ENCODE measurements at regions not wholly inside any gene's neighbourhood (a gene's known extent, or its start where the extent isn't known, plus 50 kb on each side); places are given as distances from the start of the nearest gene placed in this dataset.

DNA sequence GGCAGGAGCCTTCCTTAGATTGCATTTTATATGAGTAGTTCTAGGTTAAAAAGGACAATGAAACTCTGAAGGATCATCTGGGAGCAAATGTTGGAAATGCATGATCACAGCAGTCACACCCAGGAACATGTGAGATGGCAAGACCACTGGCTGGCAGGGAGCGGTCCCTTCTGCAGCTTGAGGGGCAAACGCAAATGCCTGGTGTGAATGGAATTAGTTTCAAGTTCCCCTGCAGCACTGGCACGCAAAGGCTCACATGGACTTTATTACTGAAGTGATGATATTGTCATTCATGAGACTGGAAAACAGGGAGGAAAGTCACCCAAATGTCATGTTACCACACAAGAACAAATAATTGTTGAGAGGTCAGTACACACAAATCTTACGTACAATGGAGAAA lies 223.3 kb downstream of the FBXO15 start:
- Histone ChIP-seq H2BK5ac (ENCODE audit: low read depth, low read length, poor library complexity) (no peak overlapping the region), H4K8ac (ENCODE audit: low read depth, low read length) (no peak overlapping the region), H3K18ac (ENCODE audit: low read length) (no peak overlapping the region), H3K23ac (ENCODE audit: low read length) (no peak overlapping the region), H3K4me3 (ENCODE audit: low read depth, low read length) (no peak overlapping the region), H3K4me2 (ENCODE audit: low read length) (no peak overlapping the region), H3K27me3 (ENCODE audit: insufficient read depth, low read length) (no peaks in the 10 kb centered on the region), H4K91ac (ENCODE audit: low read depth, low read length) (no peak overlapping the region), H3K79me1 (ENCODE audit: low read length) (no peaks in the 10 kb centered on the region), H2BK12ac (ENCODE audit: low read length) (no peak overlapping the region), H3K9ac (ENCODE audit: low read length) (no peak overlapping the region), H3K9me3 (ENCODE audit: insufficient read depth, low read depth, low read length) (no peaks in the 10 kb centered on the region), H2BK120ac (ENCODE audit: insufficient read depth, low read length, poor library complexity) (no peak overlapping the region), H2AFZ (ENCODE audit: insufficient read depth, low read length, poor library complexity) (no peak overlapping the region), H3K14ac (ENCODE audit: low read length) (no peak overlapping the region), H3K4ac (ENCODE audit: low read depth, low read length) (no peak overlapping the region), H3K4me1 (ENCODE audit: control insufficient read depth in 1 of 2, insufficient read depth in 2 of 2, low read length in 2 of 2) (no peaks in the 10 kb centered on the region), H3K36me3 (ENCODE audit: control insufficient read depth in 1 of 2, insufficient read depth in 2 of 2, low read length in 2 of 2) (no peaks in the 10 kb centered on the region), H4K12ac (ENCODE audit: low read depth, low read length) (no peak overlapping the region), H3K27ac (ENCODE audit: low read depth, low read length) (no peak overlapping the region), H3K79me2 (ENCODE audit: control insufficient read depth, insufficient read depth, low read length, poor library complexity) (no peaks in the 10 kb centered on the region), H2AK5ac (ENCODE audit: low read length) (no peak overlapping the region)
- no peak for DNase-seq
- no CpG with 5 or more reads among the region's 4 CpGs for WGBS (ENCODE audit: extremely low coverage, insufficient coverage, insufficient read length)

DNA sequence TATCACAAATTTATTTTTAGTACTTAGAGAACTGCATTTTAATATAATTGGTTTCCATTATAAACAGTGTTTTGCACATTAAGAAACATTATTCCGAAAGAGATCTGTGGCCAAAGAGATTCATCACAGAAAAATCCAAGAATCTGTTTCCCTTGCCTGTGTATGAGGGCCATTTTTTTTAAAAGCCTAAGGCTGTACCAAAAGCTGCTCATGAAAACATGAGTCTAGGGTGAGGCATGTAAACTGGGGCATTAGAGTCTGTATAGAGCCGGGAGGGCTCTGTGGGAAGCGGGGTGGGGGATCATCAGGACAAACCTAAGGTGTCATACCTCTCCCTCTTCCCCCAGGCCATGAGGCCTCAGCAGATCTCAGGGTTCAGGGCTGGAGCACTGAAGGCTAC lies 223.8 kb downstream of the FBXO15 start:
- no CpG with 5 or more reads among the region's 3 CpGs for WGBS (ENCODE audit: extremely low coverage, insufficient coverage, insufficient read length)
- Histone ChIP-seq H4K8ac (ENCODE audit: low read depth, low read length) (no peak overlapping the region), H3K9me3 (ENCODE audit: insufficient read depth, low read depth, low read length) (no peaks in the 10 kb centered on the region), H3K36me3 (ENCODE audit: control insufficient read depth in 1 of 2, insufficient read depth in 2 of 2, low read length in 2 of 2) (no peaks in the 10 kb centered on the region), H2BK12ac (ENCODE audit: low read length) (no peak overlapping the region), H3K18ac (ENCODE audit: low read length) (no peak overlapping the region), H2BK5ac (ENCODE audit: low read depth, low read length, poor library complexity) (no peak overlapping the region), H4K12ac (ENCODE audit: low read depth, low read length) (no peak overlapping the region), H3K27ac (ENCODE audit: low read depth, low read length) (no peak overlapping the region), H3K4me3 (ENCODE audit: low read depth, low read length) (no peak overlapping the region), H2AK5ac (ENCODE audit: low read length) (no peak overlapping the region), H3K9ac (ENCODE audit: low read length) (no peak overlapping the region), H2AFZ (ENCODE audit: insufficient read depth, low read length, poor library complexity) (no peak overlapping the region), H3K23ac (ENCODE audit: low read length) (no peak overlapping the region), H3K79me2 (ENCODE audit: control insufficient read depth, insufficient read depth, low read length, poor library complexity) (no peaks in the 10 kb centered on the region), H3K27me3 (ENCODE audit: insufficient read depth, low read length) (no peaks in the 10 kb centered on the region), H2BK120ac (ENCODE audit: insufficient read depth, low read length, poor library complexity) (no peak overlapping the region), H3K79me1 (ENCODE audit: low read length) (no peaks in the 10 kb centered on the region), H3K4me1 (ENCODE audit: control insufficient read depth in 1 of 2, insufficient read depth in 2 of 2, low read length in 2 of 2) (no peaks in the 10 kb centered on the region), H3K4ac (ENCODE audit: low read depth, low read length) (no peak overlapping the region), H4K91ac (ENCODE audit: low read depth, low read length) (no peak overlapping the region), H3K4me2 (ENCODE audit: low read length) (no peak overlapping the region), H3K14ac (ENCODE audit: low read length) (no peak overlapping the region)
- DNase-seq: no peak

DNA sequence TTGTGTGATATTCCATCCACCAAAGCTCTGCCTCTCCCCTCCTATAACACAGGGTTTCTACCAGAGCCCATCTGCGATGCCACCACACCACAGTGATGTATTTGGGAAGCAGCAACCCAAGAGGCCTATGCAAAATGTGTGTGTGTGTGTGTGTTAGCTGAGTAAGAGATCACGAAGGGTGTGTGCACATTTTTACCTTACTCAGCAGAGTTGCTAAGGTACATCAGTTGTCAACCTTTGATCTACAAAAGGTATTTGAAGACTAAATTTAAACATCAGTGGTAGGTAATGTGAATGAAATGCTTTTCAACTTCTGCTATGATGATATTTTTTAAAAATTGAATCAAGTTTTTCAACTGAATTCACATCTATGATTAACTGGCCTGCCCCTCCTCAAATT lies 227.6 kb downstream of the FBXO15 start:
- Histone ChIP-seq H2AK5ac (ENCODE audit: low read length) (no peak overlapping the region), H2BK5ac (ENCODE audit: low read depth, low read length, poor library complexity) (no peak overlapping the region), H4K8ac (ENCODE audit: low read depth, low read length) (no peak overlapping the region), H3K4me2 (ENCODE audit: low read length) (no peak overlapping the region), H3K4me3 (ENCODE audit: low read depth, low read length) (no peak overlapping the region), H3K27ac (ENCODE audit: low read depth, low read length) (no peak overlapping the region), H4K91ac (ENCODE audit: low read depth, low read length) (no peak overlapping the region), H2AFZ (ENCODE audit: insufficient read depth, low read length, poor library complexity) (no peak overlapping the region), H3K9ac (ENCODE audit: low read length) (no peak overlapping the region), H3K4ac (ENCODE audit: low read depth, low read length) (no peak overlapping the region), H2BK12ac (ENCODE audit: low read length) (no peak overlapping the region), H4K12ac (ENCODE audit: low read depth, low read length) (no peak overlapping the region), H3K79me2 (ENCODE audit: control insufficient read depth, insufficient read depth, low read length, poor library complexity) (no peaks in the 10 kb centered on the region), H3K9me3 (ENCODE audit: insufficient read depth, low read depth, low read length) (no peaks in the 10 kb centered on the region), H3K27me3 (ENCODE audit: insufficient read depth, low read length) (no peaks in the 10 kb centered on the region), H3K18ac (ENCODE audit: low read length) (no peak overlapping the region), H2BK120ac (ENCODE audit: insufficient read depth, low read length, poor library complexity) (no peak overlapping the region), H3K79me1 (ENCODE audit: low read length) (no peaks in the 10 kb centered on the region), H3K4me1 (ENCODE audit: control insufficient read depth in 1 of 2, insufficient read depth in 2 of 2, low read length in 2 of 2) (no peaks in the 10 kb centered on the region), H3K36me3 (ENCODE audit: control insufficient read depth in 1 of 2, insufficient read depth in 2 of 2, low read length in 2 of 2) (no peaks in the 10 kb centered on the region), H3K14ac (ENCODE audit: low read length) (no peak overlapping the region), H3K23ac (ENCODE audit: low read length) (no peak overlapping the region)
- no CpG with 5 or more reads among the region's 2 CpGs for WGBS (ENCODE audit: extremely low coverage, insufficient coverage, insufficient read length)
- no peak for DNase-seq

DNA sequence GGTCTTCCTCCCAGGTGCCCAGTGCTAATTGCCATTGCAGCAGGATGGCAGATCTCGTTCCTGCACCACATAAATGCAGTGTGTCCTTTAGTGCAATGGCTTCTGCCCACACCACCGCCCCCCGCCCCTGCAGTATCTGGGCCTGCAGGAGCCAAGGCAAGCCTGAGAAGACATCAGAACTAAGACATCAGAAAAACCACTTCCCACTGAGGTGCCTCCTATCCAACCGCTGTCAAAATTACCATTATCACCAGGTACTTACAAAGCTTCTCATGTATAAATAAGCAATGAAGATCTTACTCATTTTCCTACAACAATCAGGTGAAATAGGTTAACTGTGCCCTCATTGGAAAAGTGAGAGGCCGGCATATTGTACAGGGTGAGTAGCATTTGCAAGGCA lies 228.8 kb downstream of the FBXO15 start:
- H4K8ac ChIP-seq (ENCODE audit: low read depth, low read length): no peak overlapping the region
- H4K91ac ChIP-seq (ENCODE audit: low read depth, low read length): no peak overlapping the region
- H3K27ac ChIP-seq (ENCODE audit: low read depth, low read length): no peak overlapping the region
- no peak overlapping the region for H2AFZ ChIP-seq (ENCODE audit: insufficient read depth, low read length, poor library complexity)
- H3K4ac ChIP-seq (ENCODE audit: low read depth, low read length): no peak overlapping the region
- H2BK12ac ChIP-seq (ENCODE audit: low read length): no peak overlapping the region
- H3K4me1 ChIP-seq (ENCODE audit: control insufficient read depth in 1 of 2, insufficient read depth in 2 of 2, low read length in 2 of 2): no peaks in the 10 kb centered on the region
- no peaks in the 10 kb centered on the region for H3K79me2 ChIP-seq (ENCODE audit: control insufficient read depth, insufficient read depth, low read length, poor library complexity)
- H3K9ac ChIP-seq (ENCODE audit: low read length): no peak overlapping the region
- H3K4me2 ChIP-seq (ENCODE audit: low read length): no peak overlapping the region
- H3K23ac ChIP-seq (ENCODE audit: low read length): no peak overlapping the region
- no peak overlapping the region for H3K18ac ChIP-seq (ENCODE audit: low read length)
- no peak overlapping the region for H2AK5ac ChIP-seq (ENCODE audit: low read length)
- no peak overlapping the region for H3K4me3 ChIP-seq (ENCODE audit: low read depth, low read length)
- H3K36me3 ChIP-seq (ENCODE audit: control insufficient read depth in 1 of 2, insufficient read depth in 2 of 2, low read length in 2 of 2): no peaks in the 10 kb centered on the region
- no CpG with 5 or more reads among the region's 5 CpGs for WGBS (ENCODE audit: extremely low coverage, insufficient coverage, insufficient read length)
- no peak for DNase-seq
- no peak overlapping the region for H4K12ac ChIP-seq (ENCODE audit: low read depth, low read length)
- no peaks in the 10 kb centered on the region for H3K9me3 ChIP-seq (ENCODE audit: insufficient read depth, low read depth, low read length)
- no peaks in the 10 kb centered on the region for H3K79me1 ChIP-seq (ENCODE audit: low read length)
- no peak overlapping the region for H3K14ac ChIP-seq (ENCODE audit: low read length)
- no peak overlapping the region for H2BK120ac ChIP-seq (ENCODE audit: insufficient read depth, low read length, poor library complexity)
- H2BK5ac ChIP-seq (ENCODE audit: low read depth, low read length, poor library complexity): no peak overlapping the region
- H3K27me3 ChIP-seq (ENCODE audit: insufficient read depth, low read length): no peaks in the 10 kb centered on the region

Measured in trophoblast cell (in vitro differentiated cells and primary cell).